Type B pancreatic cell (in vitro differentiated cells): ENCODE measurements at regions not wholly inside any gene's neighbourhood (a gene's known extent, or its start where the extent isn't known, plus 50 kb on each side); places are given as distances from the start of the nearest gene placed in this dataset.

Experiments used
- DNase-seq: peaks from one replicate; pipeline ENCODE4 v3.0.0; 2021; ENCODE audit warnings: mixed read lengths; ENCODE audit not compliant: unreplicated experiment; ENCODE audit errors: extremely low spot score
- H3K27ac Mint-ChIP-seq: 2 replicates; pipeline ENCODE4 v1.8.0; 2021; ENCODE audit warnings: mild to moderate bottlenecking, mixed read lengths
- H3K27me3 Mint-ChIP-seq: 2 replicates; pipeline ENCODE4 v1.8.0; 2021; ENCODE audit warnings: mixed read lengths
- H3K36me3 Mint-ChIP-seq: 2 replicates; pipeline ENCODE4 v1.8.0; 2021; ENCODE audit warnings: mixed read lengths
- H3K4me1 Mint-ChIP-seq: one replicate; pipeline ENCODE4 v1.8.0; 2021; ENCODE audit warnings: mixed read lengths; ENCODE audit not compliant: unreplicated experiment
- H3K4me3 Mint-ChIP-seq: 2 replicates; pipeline ENCODE4 v1.8.0; 2021; ENCODE audit warnings: mild to moderate bottlenecking, mixed read lengths
- H3K9me3 Mint-ChIP-seq: 2 replicates; pipeline ENCODE4 v1.8.0; 2021; ENCODE audit warnings: mixed read lengths
- TF ChIP-seq, protein P1 (sequence below): fragments of 200-600 bp; sonication (generic); conservative IDR thresholded peaks from 2 replicates; pipeline ENCODE4 v1.5.0; 2021; ENCODE audit warnings: antibody characterized with exemption, mild to moderate bottlenecking

- Mint-ChIP-seq H3K36me3 (peaks cover 4% of the 10 kb centered on the region), H3K4me3 (no peak overlapping the region), H3K4me1 (no peaks in the 10 kb centered on the region), H3K9me3 (peaks cover 14% of the 10 kb centered on the region), H3K27ac (no peak overlapping the region), H3K27me3 (no peaks in the 10 kb centered on the region)
- TF ChIP-seq, protein P1, sequence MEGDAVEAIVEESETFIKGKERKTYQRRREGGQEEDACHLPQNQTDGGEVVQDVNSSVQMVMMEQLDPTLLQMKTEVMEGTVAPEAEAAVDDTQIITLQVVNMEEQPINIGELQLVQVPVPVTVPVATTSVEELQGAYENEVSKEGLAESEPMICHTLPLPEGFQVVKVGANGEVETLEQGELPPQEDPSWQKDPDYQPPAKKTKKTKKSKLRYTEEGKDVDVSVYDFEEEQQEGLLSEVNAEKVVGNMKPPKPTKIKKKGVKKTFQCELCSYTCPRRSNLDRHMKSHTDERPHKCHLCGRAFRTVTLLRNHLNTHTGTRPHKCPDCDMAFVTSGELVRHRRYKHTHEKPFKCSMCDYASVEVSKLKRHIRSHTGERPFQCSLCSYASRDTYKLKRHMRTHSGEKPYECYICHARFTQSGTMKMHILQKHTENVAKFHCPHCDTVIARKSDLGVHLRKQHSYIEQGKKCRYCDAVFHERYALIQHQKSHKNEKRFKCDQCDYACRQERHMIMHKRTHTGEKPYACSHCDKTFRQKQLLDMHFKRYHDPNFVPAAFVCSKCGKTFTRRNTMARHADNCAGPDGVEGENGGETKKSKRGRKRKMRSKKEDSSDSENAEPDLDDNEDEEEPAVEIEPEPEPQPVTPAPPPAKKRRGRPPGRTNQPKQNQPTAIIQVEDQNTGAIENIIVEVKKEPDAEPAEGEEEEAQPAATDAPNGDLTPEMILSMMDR = no peak
- no peak for DNase-seq
Observed at GRCh38 chr9:117625154-117625553, 79.0 kb upstream of the TLR4 start.

GRCh38 chr9:117624106-117624505 lies 80.1 kb upstream of the TLR4 start:
- Mint-ChIP-seq H3K9me3 (peaks cover 14% of the 10 kb centered on the region), H3K27ac (no peak overlapping the region), H3K4me1 (no peaks in the 10 kb centered on the region), H3K36me3 (peaks cover 4% of the 10 kb centered on the region), H3K4me3 (no peak overlapping the region), H3K27me3 (no peaks in the 10 kb centered on the region)
- TF ChIP-seq, protein P1 = no peak
- DNase-seq = no peak

DNA sequence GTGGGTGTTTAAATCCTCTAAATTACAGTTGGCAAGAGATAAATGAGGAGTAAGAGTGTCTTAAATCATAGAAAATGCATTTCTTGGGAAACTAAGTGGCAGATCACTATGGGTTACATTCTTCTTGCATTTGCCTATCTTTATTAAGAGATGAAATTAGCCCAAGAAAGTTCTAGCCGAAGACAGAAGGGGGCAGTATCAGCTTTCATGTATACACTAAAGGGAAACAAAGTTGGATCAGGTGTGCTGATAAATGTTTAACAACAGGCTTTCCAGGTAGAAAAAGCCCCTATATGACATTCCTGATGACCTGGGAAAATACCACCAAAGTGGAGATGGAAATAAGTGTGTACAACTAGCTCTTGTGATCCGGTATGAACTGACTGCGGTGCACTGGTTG lies 81.9 kb upstream of the TLR4 start:
- Mint-ChIP-seq H3K27me3 (no peaks in the 10 kb centered on the region), H3K9me3 (peaks cover 14% of the 10 kb centered on the region), H3K36me3 (peaks cover 4% of the 10 kb centered on the region), H3K4me1 (no peaks in the 10 kb centered on the region), H3K27ac (no peak overlapping the region), H3K4me3 (no peak overlapping the region)
- DNase-seq = no peak
- TF ChIP-seq, protein P1 = peak; percentile 34

DNA sequence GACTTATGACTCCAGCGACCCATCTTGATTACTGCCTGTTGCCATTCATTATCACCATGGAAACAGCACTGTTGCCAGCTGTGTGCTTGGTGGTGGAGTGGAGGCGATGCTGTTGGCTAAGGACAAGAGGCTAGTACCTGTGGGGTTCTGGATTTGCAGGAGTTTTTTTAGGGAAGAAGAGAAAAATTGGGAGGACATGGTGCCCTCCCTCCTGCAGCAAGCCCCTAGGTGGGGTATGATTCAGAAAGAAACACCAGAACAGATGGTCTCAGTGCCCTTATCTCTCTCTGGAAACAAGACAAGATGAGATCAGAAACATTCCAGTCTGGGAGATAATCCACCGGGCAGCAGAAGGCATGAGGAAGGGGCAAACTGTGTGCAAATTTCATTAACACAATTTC lies 87.8 kb upstream of the TLR4 start:
- H3K4me1 Mint-ChIP-seq = peaks cover 13% of the 10 kb centered on the region

DNA sequence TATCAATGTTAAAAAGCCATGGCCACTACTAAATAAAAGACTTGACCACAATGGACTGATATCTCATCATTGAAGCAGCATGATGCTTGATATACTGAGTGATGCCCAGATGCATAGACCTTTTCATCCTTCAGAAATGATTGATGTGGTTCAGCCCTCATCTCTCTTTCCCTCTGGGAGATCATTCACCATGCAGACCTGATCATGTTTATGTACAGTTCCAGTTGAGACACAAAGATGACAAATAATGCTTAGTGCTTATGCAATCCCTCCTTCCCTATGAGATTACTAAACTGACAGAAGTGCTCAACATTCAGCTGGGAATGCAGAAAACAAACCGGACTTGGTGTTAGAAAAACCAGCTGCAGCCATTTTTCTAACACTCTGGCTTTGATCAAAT lies 91.9 kb upstream of the TLR4 start:
- Mint-ChIP-seq H3K27me3 (peaks cover 6% of the 10 kb centered on the region), H3K36me3 (no peaks in the 10 kb centered on the region), H3K9me3 (no peaks in the 10 kb centered on the region), H3K27ac (no peak overlapping the region), H3K4me1 (peaks cover 13% of the 10 kb centered on the region), H3K4me3 (no peak overlapping the region)
- no peak for DNase-seq
- TF ChIP-seq, protein P1 = no peak

More for the DNA sequence above, 87.8 kb upstream of the TLR4 start:
- peaks cover 6% of the 10 kb centered on the region for H3K27me3 Mint-ChIP-seq
- no peak for DNase-seq
- H3K4me3 Mint-ChIP-seq = no peak overlapping the region
- H3K36me3 Mint-ChIP-seq = no peaks in the 10 kb centered on the region
- no peak overlapping the region for H3K27ac Mint-ChIP-seq
- TF ChIP-seq, protein P1 = no peak
- no peaks in the 10 kb centered on the region for H3K9me3 Mint-ChIP-seq

GRCh38 chr9:117597977-117598376 lies 106.2 kb upstream of the TLR4 start:
- Mint-ChIP-seq H3K4me3 (no peak overlapping the region), H3K4me1 (no peaks in the 10 kb centered on the region), H3K9me3 (no peaks in the 10 kb centered on the region), H3K27me3 (peaks cover 3% of the 10 kb centered on the region), H3K36me3 (no peaks in the 10 kb centered on the region), H3K27ac (no peak overlapping the region)
- DNase-seq = no peak
- TF ChIP-seq, protein P1 = no peak
